H9 (cell line): ENCODE measurements at regions not wholly inside any gene's neighbourhood (a gene's known extent, or its start where the extent isn't known, plus 50 kb on each side); places are given as distances from the start of the nearest gene placed in this dataset.

Experiments
- DNase-seq: peaks from one replicate; pipeline ENCODE4 v3.0.0-alpha.2; 2017
- H2AFZ ChIP-seq: one replicate; pipeline ENCODE4 v1.6.1; 2013; ENCODE audit warnings: mild to moderate bottlenecking, low read length, control low read depth, moderate library complexity
- H2AK5ac ChIP-seq: 2 replicates; pipeline ENCODE4 v1.6.1; 2013; ENCODE audit warnings: low read length, control low read depth, mixed read lengths; ENCODE audit not compliant: insufficient read length
- H2BK120ac ChIP-seq: one replicate; pipeline ENCODE4 v1.6.1; 2013; ENCODE audit warnings: low read depth, mild to moderate bottlenecking, low read length, control low read depth, inconsistent platforms; ENCODE audit not compliant: poor library complexity, severe bottlenecking
- H2BK12ac ChIP-seq: 2 replicates; pipeline ENCODE4 v1.6.1; 2013; ENCODE audit warnings: low read length, control low read depth, mixed read lengths, low read depth; ENCODE audit not compliant: insufficient read length
- H2BK15ac ChIP-seq: 2 replicates; pipeline ENCODE4 v1.6.1; 2013; ENCODE audit warnings: low read depth, low read length, control low read depth
- H2BK20ac ChIP-seq: one replicate; pipeline ENCODE4 v1.6.1; 2013; ENCODE audit warnings: low read depth, mild to moderate bottlenecking, low read length, control low read depth, inconsistent platforms; ENCODE audit not compliant: poor library complexity, severe bottlenecking
- H2BK5ac ChIP-seq: 2 replicates; pipeline ENCODE4 v1.6.1; 2013; ENCODE audit warnings: low read length, control low read depth, mixed read lengths; ENCODE audit not compliant: insufficient read length
- H3K14ac ChIP-seq: 2 replicates; pipeline ENCODE4 v1.6.1; 2013; ENCODE audit warnings: low read length, control low read depth; ENCODE audit not compliant: insufficient read depth
- H3K18ac ChIP-seq: 2 replicates; pipeline ENCODE4 v1.6.1; 2013; ENCODE audit warnings: low read depth, mild to moderate bottlenecking, mixed read lengths, low read length, control low read depth; ENCODE audit not compliant: insufficient read length
- H3K23ac ChIP-seq: 2 replicates; pipeline ENCODE4 v1.6.1; 2013; ENCODE audit warnings: low read length, control low read depth, mixed read lengths, low read depth; ENCODE audit not compliant: insufficient read length
- H3K23me2 ChIP-seq: 2 replicates; pipeline ENCODE4 v1.6.1; 2013; ENCODE audit warnings: low read depth, mild to moderate bottlenecking, mixed read lengths, low read length, control low read depth; ENCODE audit not compliant: insufficient read length, poor library complexity, severe bottlenecking
- H3K27ac ChIP-seq: 2 replicates; pipeline ENCODE4 v1.5.1; 2013; ENCODE audit warnings: low read length, control low read depth, mixed read lengths, low read depth; ENCODE audit not compliant: insufficient read length
- H3K27me3 ChIP-seq: 2 replicates; pipeline ENCODE4 v1.6.1; 2013; ENCODE audit warnings: low read length, control low read depth, inconsistent platforms; ENCODE audit not compliant: insufficient read depth
- H3K4ac ChIP-seq: 2 replicates; pipeline ENCODE4 v1.6.1; 2013; ENCODE audit warnings: low read depth, mild to moderate bottlenecking, control low read depth, inconsistent platforms, low read length, moderate library complexity
- H3K4me1 ChIP-seq: 2 replicates; pipeline ENCODE4 v1.6.1; 2013; ENCODE audit warnings: low read length, control low read depth, inconsistent platforms; ENCODE audit not compliant: insufficient read depth
- H3K4me2 ChIP-seq: 2 replicates; pipeline ENCODE4 v1.6.1; 2013; ENCODE audit warnings: low read length, control low read depth, mixed read lengths; ENCODE audit not compliant: insufficient read length, insufficient read depth
- H3K56ac ChIP-seq: 2 replicates; pipeline ENCODE4 v1.6.1; 2013; ENCODE audit warnings: low read depth, mild to moderate bottlenecking, mixed read lengths, low read length, control low read depth; ENCODE audit not compliant: insufficient read length
- H3K79me1 ChIP-seq: 2 replicates; pipeline ENCODE4 v1.6.1; 2013; ENCODE audit warnings: low read depth, mild to moderate bottlenecking, moderate library complexity, low read length, control low read depth, inconsistent platforms; ENCODE audit not compliant: insufficient read depth, poor library complexity, severe bottlenecking
- H3K79me2 ChIP-seq: 2 replicates; pipeline ENCODE4 v1.6.1; 2013; ENCODE audit warnings: low read length, control low read depth, inconsistent platforms; ENCODE audit not compliant: insufficient read depth
- H3K9ac ChIP-seq: 2 replicates; pipeline ENCODE4 v1.6.1; 2013; ENCODE audit warnings: low read length, control low read depth, mixed read lengths; ENCODE audit not compliant: insufficient read length; ENCODE audit errors: extremely low read depth
- H3K9me3 ChIP-seq: one replicate; pipeline ENCODE4 v1.6.1; 2013; ENCODE audit warnings: low read depth, low read length, inconsistent platforms; ENCODE audit not compliant: control insufficient read depth
- H3T11ph ChIP-seq: one replicate; pipeline ENCODE4 v1.6.1; 2013; ENCODE audit warnings: mild to moderate bottlenecking, low read length, control low read depth, inconsistent platforms
- H4K20me1 ChIP-seq: one replicate; pipeline ENCODE4 v1.6.1; 2013; ENCODE audit not compliant: control insufficient read depth, insufficient read length, insufficient read depth
- H4K5ac ChIP-seq: 2 replicates; pipeline ENCODE4 v1.6.1; 2013; ENCODE audit warnings: low read depth, mild to moderate bottlenecking, mixed read lengths, low read length, control low read depth; ENCODE audit not compliant: insufficient read length
- H4K8ac ChIP-seq: replicated peaks from 2 replicates; pipeline ENCODE4 v1.6.1; 2013; ENCODE audit warnings: low read length, control low read depth, mixed read lengths, low read depth; ENCODE audit not compliant: insufficient read length
- H4K91ac ChIP-seq: 2 replicates; pipeline ENCODE4 v1.6.1; 2013; ENCODE audit warnings: low read depth, mild to moderate bottlenecking, moderate library complexity, mixed read lengths, low read length, control low read depth; ENCODE audit not compliant: insufficient read length
- H3K27ac Mint-ChIP-seq, 3 experiments: 2 replicates in 2 of 3; 3 replicates in 1 of 3; pipeline ENCODE4 v1.8.0; 2020 to 2021; ENCODE audit warnings: mixed read lengths in 3 of 3, mild to moderate bottlenecking in 1 of 3, moderate library complexity in 1 of 3
- H3K27me3 Mint-ChIP-seq: 2 replicates; pipeline ENCODE4 v1.8.0; 2021; ENCODE audit warnings: low read depth, mild to moderate bottlenecking, moderate library complexity, mixed read lengths
- H3K36me3 Mint-ChIP-seq, 3 experiments: 2 replicates in 2 of 3; 3 replicates in 1 of 3; pipeline ENCODE4 v1.8.0; 2020 to 2021; ENCODE audit warnings: low read depth in 3 of 3, mixed read lengths in 3 of 3; ENCODE audit not compliant: insufficient read depth in 1 of 3
- H3K4me1 Mint-ChIP-seq, 2 experiments: 2 replicates each; pipeline ENCODE4 v1.8.0; 2020; ENCODE audit warnings: mixed read lengths in 2 of 2
- H3K4me3 Mint-ChIP-seq, 2 experiments: 2 replicates in 1 of 2; 3 replicates in 1 of 2; pipeline ENCODE4 v1.8.0; 2020 to 2021; ENCODE audit warnings: mild to moderate bottlenecking in 2 of 2, mixed read lengths in 2 of 2, moderate library complexity in 1 of 2
- H3K9me3 Mint-ChIP-seq, 2 experiments: 2 replicates in 1 of 2; 3 replicates in 1 of 2; pipeline ENCODE4 v1.8.0; 2020; ENCODE audit warnings: mild to moderate bottlenecking in 2 of 2, mixed read lengths in 2 of 2, moderate library complexity in 1 of 2
- WGBS: extraction: QIAGEN DNeasy Blood & Tissue Kit; methylation state at CpG from one replicate; pipeline ENCODE4 v1.1.7; 2013; ENCODE audit warnings: missing lambda C conversion rate, low lambda C conversion rate, mixed read lengths; ENCODE audit not compliant: insufficient read length; ENCODE audit errors: extremely low coverage; 5-methylcytosine and 5-hydroxymethylcytosine counted together
- TF ChIP-seq, protein P1 (sequence below): fragments of 200-600 bp; sonication (generic); conservative IDR thresholded peaks from 3 replicates; pipeline ENCODE4 v1.8.0; 2021; ENCODE audit warnings: antibody characterized with exemption, mild to moderate bottlenecking

DNA sequence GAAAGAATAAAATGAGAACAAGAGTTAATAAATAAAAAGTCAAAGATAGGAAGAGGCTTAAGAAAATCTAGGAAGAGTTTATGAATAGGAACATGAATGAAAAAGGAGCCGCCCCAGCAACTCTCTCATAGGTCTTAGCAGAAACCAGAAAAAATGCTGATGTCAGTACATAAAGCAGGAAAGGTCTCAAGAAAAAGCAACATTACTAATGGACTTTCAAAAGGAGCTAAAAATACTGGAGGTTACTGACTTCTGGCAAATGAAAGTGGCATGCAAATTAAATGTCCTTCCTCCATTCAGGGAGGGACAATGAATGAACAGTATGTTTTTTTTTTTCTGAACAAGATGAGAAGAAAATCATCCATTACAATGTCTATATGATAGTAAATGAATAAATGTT, 387.6 kb downstream of the BRINP2 start:
- Mint-ChIP-seq H3K36me3 (peaks cover 2 to 8% (median 3%) of the 10 kb centered on the region in 3 experiments; a peak in 3 of 7 replicates), H3K4me1 (no peaks in the 10 kb centered on the region), H3K27ac (no peak overlapping the region), H3K27me3 (no peaks in the 10 kb centered on the region), H3K9me3 (peaks cover 14 to 21% of the 10 kb centered on the region in 2 experiments), H3K4me3 (no peak overlapping the region)
- Histone ChIP-seq H3K23me2 (no peaks in the 10 kb centered on the region), H3K18ac (no peak overlapping the region), H2BK5ac (no peak overlapping the region), H4K8ac (no peak overlapping the region), H2BK20ac (no peak overlapping the region), H2BK15ac (no peak overlapping the region), H3T11ph (no peak overlapping the region), H3K14ac (no peak overlapping the region), H3K23ac (no peak overlapping the region), H3K56ac (no peak overlapping the region), H2BK12ac (no peak overlapping the region), H3K4ac (no peak overlapping the region), H2AK5ac (no peak overlapping the region), H3K9ac (no peak overlapping the region), H3K79me1 (no peaks in the 10 kb centered on the region), H2AFZ (no peak overlapping the region), H4K91ac (no peak overlapping the region), H3K27me3 (no peaks in the 10 kb centered on the region), H4K5ac (no peak overlapping the region), H3K9me3 (no peaks in the 10 kb centered on the region), H2BK120ac (no peak overlapping the region), H4K20me1 (no peaks in the 10 kb centered on the region), H3K79me2 (no peaks in the 10 kb centered on the region), H3K27ac (no peak overlapping the region), H3K4me2 (no peak overlapping the region), H3K4me1 (no peaks in the 10 kb centered on the region)
- no peak for DNase-seq
- TF ChIP-seq, protein P1, sequence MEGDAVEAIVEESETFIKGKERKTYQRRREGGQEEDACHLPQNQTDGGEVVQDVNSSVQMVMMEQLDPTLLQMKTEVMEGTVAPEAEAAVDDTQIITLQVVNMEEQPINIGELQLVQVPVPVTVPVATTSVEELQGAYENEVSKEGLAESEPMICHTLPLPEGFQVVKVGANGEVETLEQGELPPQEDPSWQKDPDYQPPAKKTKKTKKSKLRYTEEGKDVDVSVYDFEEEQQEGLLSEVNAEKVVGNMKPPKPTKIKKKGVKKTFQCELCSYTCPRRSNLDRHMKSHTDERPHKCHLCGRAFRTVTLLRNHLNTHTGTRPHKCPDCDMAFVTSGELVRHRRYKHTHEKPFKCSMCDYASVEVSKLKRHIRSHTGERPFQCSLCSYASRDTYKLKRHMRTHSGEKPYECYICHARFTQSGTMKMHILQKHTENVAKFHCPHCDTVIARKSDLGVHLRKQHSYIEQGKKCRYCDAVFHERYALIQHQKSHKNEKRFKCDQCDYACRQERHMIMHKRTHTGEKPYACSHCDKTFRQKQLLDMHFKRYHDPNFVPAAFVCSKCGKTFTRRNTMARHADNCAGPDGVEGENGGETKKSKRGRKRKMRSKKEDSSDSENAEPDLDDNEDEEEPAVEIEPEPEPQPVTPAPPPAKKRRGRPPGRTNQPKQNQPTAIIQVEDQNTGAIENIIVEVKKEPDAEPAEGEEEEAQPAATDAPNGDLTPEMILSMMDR, result no peak
- no CpG with 5 or more reads among the region's 1 CpG for WGBS
